ENCODE measurements at regions not wholly inside any gene's neighbourhood (a gene's known extent, or its start where the extent isn't known, plus 50 kb on each side); places are given as distances from the start of the nearest gene placed in this dataset.

- DNase-seq (ENCODE audit: low read depth in 6 of 9, low spot score in 9 of 9), result peak in 1 of 9 donors; percentile 22
- H3K9me3 ChIP-seq (ENCODE audit: control insufficient read depth in 2 of 2, insufficient read depth in 1 of 2, low read length in 1 of 2), result no peaks in the 10 kb centered on the region
- H3K27me3 ChIP-seq (ENCODE audit: control insufficient read depth in 2 of 2, insufficient read depth in 1 of 2, low read length in 1 of 2), result no peaks in the 10 kb centered on the region
- H3K27ac ChIP-seq (ENCODE audit: low read depth in 1 of 2, low read length in 1 of 2), result no peak overlapping the region
- no peaks in the 10 kb centered on the region for H3K36me3 ChIP-seq (ENCODE audit: control insufficient read depth in 2 of 2, insufficient read depth in 2 of 2, low read length in 1 of 2)
- 65% methylated on average over 7 of the region's 7 CpGs for WGBS
- no peak overlapping the region for H3K4me3 ChIP-seq (ENCODE audit: low read length in 2 of 2)
- H3K4me1 ChIP-seq (ENCODE audit: control insufficient read depth in 2 of 2, insufficient read depth in 2 of 2, low read length in 2 of 2), result no peaks in the 10 kb centered on the region
Measured at GRCh38 chr3:107269136-107269535, 108.1 kb upstream of the CCDC54 start.

- Histone ChIP-seq H3K4me3 (ENCODE audit: low read length in 2 of 2) (no peak overlapping the region), H3K27me3 (ENCODE audit: control insufficient read depth in 2 of 2, insufficient read depth in 1 of 2, low read length in 1 of 2) (no peaks in the 10 kb centered on the region), H3K36me3 (ENCODE audit: control insufficient read depth in 2 of 2, insufficient read depth in 2 of 2, low read length in 1 of 2) (no peaks in the 10 kb centered on the region), H3K27ac (ENCODE audit: low read depth in 1 of 2, low read length in 1 of 2) (no peak overlapping the region), H3K4me1 (ENCODE audit: control insufficient read depth in 2 of 2, insufficient read depth in 2 of 2, low read length in 2 of 2) (no peaks in the 10 kb centered on the region), H3K9me3 (ENCODE audit: control insufficient read depth in 2 of 2, insufficient read depth in 1 of 2, low read length in 1 of 2) (no peaks in the 10 kb centered on the region)
- 28% methylated on average over 3 of the region's 3 CpGs for WGBS
- DNase-seq (ENCODE audit: low read depth in 6 of 9, low spot score in 9 of 9), result peak in 2 of 9 donors; percentile 2 to 31
Measured at GRCh38 chr3:107271787-107272387, 105.4 kb upstream of the CCDC54 start.

GRCh38 chr3:107272471-107272870 lies 104.8 kb upstream of the CCDC54 start:
- Histone ChIP-seq H3K27me3 (ENCODE audit: control insufficient read depth in 2 of 2, insufficient read depth in 1 of 2, low read length in 1 of 2) (no peaks in the 10 kb centered on the region), H3K4me3 (ENCODE audit: low read length in 2 of 2) (no peak overlapping the region), H3K4me1 (ENCODE audit: control insufficient read depth in 2 of 2, insufficient read depth in 2 of 2, low read length in 2 of 2) (no peaks in the 10 kb centered on the region), H3K9me3 (ENCODE audit: control insufficient read depth in 2 of 2, insufficient read depth in 1 of 2, low read length in 1 of 2) (no peaks in the 10 kb centered on the region), H3K27ac (ENCODE audit: low read depth in 1 of 2, low read length in 1 of 2) (no peak overlapping the region), H3K36me3 (ENCODE audit: control insufficient read depth in 2 of 2, insufficient read depth in 2 of 2, low read length in 1 of 2) (no peaks in the 10 kb centered on the region)
- DNase-seq (ENCODE audit: low read depth in 6 of 9, low spot score in 9 of 9), result no peak
- 95% methylated on average over 2 of the region's 2 CpGs for WGBS

- no peak overlapping the region for H3K27ac ChIP-seq (ENCODE audit: low read depth in 1 of 2, low read length in 1 of 2)
- no peak overlapping the region for H3K4me3 ChIP-seq (ENCODE audit: low read length in 2 of 2)
- no peaks in the 10 kb centered on the region for H3K27me3 ChIP-seq (ENCODE audit: control insufficient read depth in 2 of 2, insufficient read depth in 1 of 2, low read length in 1 of 2)
- DNase-seq (ENCODE audit: low read depth in 6 of 9, low spot score in 9 of 9), result no peak
- 84% methylated on average over 4 of the region's 4 CpGs for WGBS
- H3K36me3 ChIP-seq (ENCODE audit: control insufficient read depth in 2 of 2, insufficient read depth in 2 of 2, low read length in 1 of 2), result no peaks in the 10 kb centered on the region
- no peaks in the 10 kb centered on the region for H3K4me1 ChIP-seq (ENCODE audit: control insufficient read depth in 2 of 2, insufficient read depth in 2 of 2, low read length in 2 of 2)
- H3K9me3 ChIP-seq (ENCODE audit: control insufficient read depth in 2 of 2, insufficient read depth in 1 of 2, low read length in 1 of 2), result no peaks in the 10 kb centered on the region
Measured at GRCh38 chr3:107272885-107273284, 104.4 kb upstream of the CCDC54 start.

GRCh38 chr3:107273771-107274170 lies 103.5 kb upstream of the CCDC54 start:
- Histone ChIP-seq H3K4me3 (ENCODE audit: low read length in 2 of 2) (no peak overlapping the region), H3K27ac (ENCODE audit: low read depth in 1 of 2, low read length in 1 of 2) (no peak overlapping the region), H3K9me3 (ENCODE audit: control insufficient read depth in 2 of 2, insufficient read depth in 1 of 2, low read length in 1 of 2) (no peaks in the 10 kb centered on the region), H3K4me1 (ENCODE audit: control insufficient read depth in 2 of 2, insufficient read depth in 2 of 2, low read length in 2 of 2) (no peaks in the 10 kb centered on the region), H3K27me3 (ENCODE audit: control insufficient read depth in 2 of 2, insufficient read depth in 1 of 2, low read length in 1 of 2) (no peaks in the 10 kb centered on the region), H3K36me3 (ENCODE audit: control insufficient read depth in 2 of 2, insufficient read depth in 2 of 2, low read length in 1 of 2) (no peaks in the 10 kb centered on the region)
- DNase-seq (ENCODE audit: low read depth in 6 of 9, low spot score in 9 of 9), result no peak
- 98% methylated on average over 2 of the region's 2 CpGs for WGBS

GRCh38 chr3:107275511-107275910 lies 101.7 kb upstream of the CCDC54 start:
- Histone ChIP-seq H3K4me3 (ENCODE audit: low read length in 2 of 2) (no peak overlapping the region), H3K36me3 (ENCODE audit: control insufficient read depth in 2 of 2, insufficient read depth in 2 of 2, low read length in 1 of 2) (no peaks in the 10 kb centered on the region), H3K9me3 (ENCODE audit: control insufficient read depth in 2 of 2, insufficient read depth in 1 of 2, low read length in 1 of 2) (no peaks in the 10 kb centered on the region), H3K27me3 (ENCODE audit: control insufficient read depth in 2 of 2, insufficient read depth in 1 of 2, low read length in 1 of 2) (no peaks in the 10 kb centered on the region), H3K27ac (ENCODE audit: low read depth in 1 of 2, low read length in 1 of 2) (no peak overlapping the region), H3K4me1 (ENCODE audit: control insufficient read depth in 2 of 2, insufficient read depth in 2 of 2, low read length in 2 of 2) (no peaks in the 10 kb centered on the region)
- 94% methylated on average over 2 of the region's 2 CpGs for WGBS
- no peak for DNase-seq (ENCODE audit: low read depth in 6 of 9, low spot score in 9 of 9)

GRCh38 chr3:107283948-107284347 lies 93.3 kb upstream of the CCDC54 start:
- 95% methylated on average over 3 of the region's 3 CpGs for WGBS
- Histone ChIP-seq H3K27me3 (ENCODE audit: control insufficient read depth in 2 of 2, insufficient read depth in 1 of 2, low read length in 1 of 2) (no peaks in the 10 kb centered on the region), H3K4me3 (ENCODE audit: low read length in 2 of 2) (no peak overlapping the region), H3K9me3 (ENCODE audit: control insufficient read depth in 2 of 2, insufficient read depth in 1 of 2, low read length in 1 of 2) (no peaks in the 10 kb centered on the region), H3K4me1 (ENCODE audit: control insufficient read depth in 2 of 2, insufficient read depth in 2 of 2, low read length in 2 of 2) (no peaks in the 10 kb centered on the region), H3K27ac (ENCODE audit: low read depth in 1 of 2, low read length in 1 of 2) (no peak overlapping the region), H3K36me3 (ENCODE audit: control insufficient read depth in 2 of 2, insufficient read depth in 2 of 2, low read length in 1 of 2) (no peaks in the 10 kb centered on the region)
- no peak for DNase-seq (ENCODE audit: low read depth in 6 of 9, low spot score in 9 of 9)

- Histone ChIP-seq H3K36me3 (ENCODE audit: control insufficient read depth in 2 of 2, insufficient read depth in 2 of 2, low read length in 1 of 2) (no peaks in the 10 kb centered on the region), H3K4me3 (ENCODE audit: low read length in 2 of 2) (no peak overlapping the region), H3K27ac (ENCODE audit: low read depth in 1 of 2, low read length in 1 of 2) (no peak overlapping the region), H3K27me3 (ENCODE audit: control insufficient read depth in 2 of 2, insufficient read depth in 1 of 2, low read length in 1 of 2) (no peaks in the 10 kb centered on the region), H3K4me1 (ENCODE audit: control insufficient read depth in 2 of 2, insufficient read depth in 2 of 2, low read length in 2 of 2) (no peaks in the 10 kb centered on the region), H3K9me3 (ENCODE audit: control insufficient read depth in 2 of 2, insufficient read depth in 1 of 2, low read length in 1 of 2) (no peaks in the 10 kb centered on the region)
- 89% methylated on average over 1 of the region's 1 CpG for WGBS
- DNase-seq (ENCODE audit: low read depth in 6 of 9, low spot score in 9 of 9), result no peak
Measured at GRCh38 chr3:107284612-107285011, 92.6 kb upstream of the CCDC54 start.

GRCh38 chr3:107285197-107285596 lies 92.0 kb upstream of the CCDC54 start:
- Histone ChIP-seq H3K27me3 (ENCODE audit: control insufficient read depth in 2 of 2, insufficient read depth in 1 of 2, low read length in 1 of 2) (no peaks in the 10 kb centered on the region), H3K27ac (ENCODE audit: low read depth in 1 of 2, low read length in 1 of 2) (no peak overlapping the region), H3K4me1 (ENCODE audit: control insufficient read depth in 2 of 2, insufficient read depth in 2 of 2, low read length in 2 of 2) (no peaks in the 10 kb centered on the region), H3K9me3 (ENCODE audit: control insufficient read depth in 2 of 2, insufficient read depth in 1 of 2, low read length in 1 of 2) (no peaks in the 10 kb centered on the region), H3K4me3 (ENCODE audit: low read length in 2 of 2) (no peak overlapping the region), H3K36me3 (ENCODE audit: control insufficient read depth in 2 of 2, insufficient read depth in 2 of 2, low read length in 1 of 2) (no peaks in the 10 kb centered on the region)
- 98% methylated on average over 2 of the region's 2 CpGs for WGBS
- DNase-seq (ENCODE audit: low read depth in 6 of 9, low spot score in 9 of 9), result no peak

- no peaks in the 10 kb centered on the region for H3K36me3 ChIP-seq (ENCODE audit: control insufficient read depth in 2 of 2, insufficient read depth in 2 of 2, low read length in 1 of 2)
- H3K9me3 ChIP-seq (ENCODE audit: control insufficient read depth in 2 of 2, insufficient read depth in 1 of 2, low read length in 1 of 2), result no peaks in the 10 kb centered on the region
- no peak for DNase-seq (ENCODE audit: low read depth in 6 of 9, low spot score in 9 of 9)
- H3K4me1 ChIP-seq (ENCODE audit: control insufficient read depth in 2 of 2, insufficient read depth in 2 of 2, low read length in 2 of 2), result no peaks in the 10 kb centered on the region
- no peaks in the 10 kb centered on the region for H3K27me3 ChIP-seq (ENCODE audit: control insufficient read depth in 2 of 2, insufficient read depth in 1 of 2, low read length in 1 of 2)
- no peak overlapping the region for H3K4me3 ChIP-seq (ENCODE audit: low read length in 2 of 2)
- H3K27ac ChIP-seq (ENCODE audit: low read depth in 1 of 2, low read length in 1 of 2), result no peak overlapping the region
Measured at GRCh38 chr3:107289354-107289753, 87.9 kb upstream of the CCDC54 start.
